ENCODE measurements at regions not wholly inside any gene's neighbourhood (a gene's known extent, or its start where the extent isn't known, plus 50 kb on each side); places are given as distances from the start of the nearest gene placed in this dataset.

- no peak for TF ChIP-seq POLR2A (IDR thresholded peaks at IDR 0.05; ENCODE audit: low read length)
- no peak for TF ChIP-seq GATA1 (IDR thresholded peaks at IDR 0.05; ENCODE audit: low read depth, low read length)
Observed at GRCh38 chr2:238697193-238698071, 150.5 kb upstream of the TWIST2 start.
